GM12892 (cell line): ENCODE measurements at regions not wholly inside any gene's neighbourhood (a gene's known extent, or its start where the extent isn't known, plus 50 kb on each side); places are given as distances from the start of the nearest gene placed in this dataset.

Experiments used
- POLR2A ChIP-seq: IDR thresholded peaks from 2 replicates; pipeline ENCODE4 v1.6.1; 2011; ENCODE audit warnings: low read depth, low read length, control low read depth
- POLR2AphosphoS5 ChIP-seq: IDR thresholded peaks from 2 replicates; pipeline ENCODE4 v1.6.1; 2011; ENCODE audit warnings: low read depth, low read length, control low read depth

GRCh38 chrX:22409418-22409817 lies 136.7 kb downstream of the CBLL2 start:
- TF ChIP-seq POLR2A: no peak
- TF ChIP-seq POLR2AphosphoS5: no peak
